IPS-NIHi11 (cell line): ENCODE measurements at regions not wholly inside any gene's neighbourhood (a gene's known extent, or its start where the extent isn't known, plus 50 kb on each side); places are given as distances from the start of the nearest gene placed in this dataset.
"Not testable (repeated sequence)": the region's sequence is repeated elsewhere in the genome, so short reads cannot be mapped to it uniquely, and the experiment has no call there.

Experiments used
- DNase-seq: peaks from one replicate; pipeline ENCODE4 v3.0.0; 2012; ENCODE audit warnings: mixed read lengths, low spot score

DNA sequence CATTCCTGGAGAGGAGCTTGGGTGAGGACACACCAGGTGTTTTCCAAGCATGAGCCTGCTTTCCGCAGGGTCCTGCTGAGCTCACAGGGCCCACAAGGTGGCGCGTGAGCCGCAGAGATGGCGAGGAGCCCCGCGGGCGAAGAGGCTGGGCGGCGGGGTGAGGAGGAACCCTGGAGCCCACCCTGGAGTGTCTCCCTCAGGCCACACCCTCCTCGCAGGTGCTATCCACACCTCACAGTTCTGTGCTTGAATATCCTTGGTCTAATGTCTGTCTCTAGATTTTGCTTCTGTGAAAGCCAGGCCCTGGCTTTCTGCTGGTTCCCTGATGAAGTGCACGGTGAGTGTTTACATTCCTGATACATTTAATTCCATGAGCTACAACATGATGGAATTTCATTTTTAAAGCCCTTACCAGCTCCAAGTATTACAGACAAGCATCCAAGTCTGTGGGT, 433.6 kb downstream of the ACTR3B start:
- DNase-seq: peak; percentile 70

DNA sequence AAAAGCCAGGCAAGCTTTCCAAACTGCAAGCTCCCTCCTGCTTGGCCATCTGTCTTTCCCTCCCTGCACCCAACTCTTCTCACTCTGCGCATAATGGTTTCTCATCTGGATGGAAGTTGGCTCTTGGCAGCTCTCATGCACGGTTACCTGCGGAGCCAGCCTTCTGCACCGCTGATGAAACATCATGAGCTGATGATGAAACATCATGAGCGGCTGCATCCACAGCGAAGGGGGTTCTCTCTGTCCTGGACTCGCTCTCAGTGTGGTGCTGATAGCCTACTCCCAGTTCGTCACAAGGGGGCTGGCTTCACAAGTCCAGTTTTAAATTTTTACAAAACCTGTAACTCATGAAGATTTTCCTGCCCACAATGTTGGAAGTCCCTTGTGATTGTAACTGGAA, 457.5 kb downstream of the ACTR3B start:
- DNase-seq: no peak

DNA sequence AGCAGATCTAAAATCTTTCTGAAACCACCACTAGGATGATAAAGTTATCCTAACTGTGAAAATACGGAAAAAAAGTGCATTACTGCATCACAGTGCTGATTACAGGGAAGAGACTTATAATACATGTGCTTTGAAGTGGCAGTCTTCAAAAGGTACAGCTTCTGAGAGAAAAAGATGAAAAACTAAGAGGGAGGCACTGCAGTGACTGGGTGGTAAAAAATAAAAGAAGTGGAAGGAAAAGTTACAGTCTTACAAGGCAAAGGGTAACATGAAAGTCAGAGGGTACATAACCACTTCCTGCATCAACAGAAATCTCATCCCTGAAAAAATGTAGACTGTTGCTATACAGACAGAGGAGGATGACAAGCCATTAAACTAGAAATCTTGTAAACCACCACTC, 465.3 kb downstream of the ACTR3B start:
- no peak for DNase-seq

DNA sequence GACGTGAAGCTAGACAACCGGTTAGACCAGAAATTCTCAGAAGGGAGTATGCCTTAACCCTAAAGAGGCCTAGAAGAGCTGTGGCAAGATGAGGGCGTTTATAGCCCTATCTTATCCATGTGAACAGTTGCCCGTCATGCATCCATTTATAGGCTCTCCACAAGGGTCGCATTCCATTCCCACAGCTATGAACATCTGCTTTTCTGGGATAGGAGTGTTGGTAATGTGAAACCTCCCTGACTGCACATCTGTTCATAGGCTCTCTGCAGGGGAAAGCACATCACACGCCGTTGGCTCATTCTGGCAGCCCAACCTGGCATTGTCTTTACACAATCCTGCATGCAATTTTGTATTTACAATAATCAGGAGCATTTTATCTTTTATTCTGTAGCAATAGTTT, 485.6 kb downstream of the ACTR3B start:
- DNase-seq: not testable (repeated sequence)

GRCh38 chr7:153245809-153246208, 486.3 kb downstream of the ACTR3B start:
- no peak for DNase-seq

GRCh38 chr7:153247926-153248325, 488.4 kb downstream of the ACTR3B start:
- DNase-seq: no peak

DNA sequence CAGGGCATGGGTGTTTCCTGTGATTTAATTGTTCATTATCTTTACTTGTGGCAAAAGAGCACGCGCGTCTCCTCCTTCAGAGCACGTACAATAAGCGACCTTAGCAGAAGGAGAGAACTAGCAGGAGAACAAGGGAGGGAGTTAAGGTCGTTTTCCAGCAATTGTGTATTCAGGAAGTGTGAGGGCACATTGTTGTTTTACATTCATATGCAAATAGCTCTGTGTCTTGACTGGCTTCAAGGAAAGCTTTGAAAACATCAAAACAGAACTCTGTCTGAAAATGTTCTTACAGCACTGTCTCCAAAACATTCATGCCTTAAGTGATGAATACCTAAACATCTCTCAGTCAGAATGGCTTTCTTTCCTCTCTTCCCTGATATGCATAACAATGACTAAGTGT, 499.1 kb downstream of the ACTR3B start:
- DNase-seq: no peak

GRCh38 chr7:153276394-153276793, 516.8 kb downstream of the ACTR3B start:
- no peak for DNase-seq

- no peak for DNase-seq
Measured at GRCh38 chr7:153286763-153287162, 527.2 kb downstream of the ACTR3B start.

GRCh38 chr7:153290066-153290465, 530.5 kb downstream of the ACTR3B start:
- DNase-seq: no peak

DNA sequence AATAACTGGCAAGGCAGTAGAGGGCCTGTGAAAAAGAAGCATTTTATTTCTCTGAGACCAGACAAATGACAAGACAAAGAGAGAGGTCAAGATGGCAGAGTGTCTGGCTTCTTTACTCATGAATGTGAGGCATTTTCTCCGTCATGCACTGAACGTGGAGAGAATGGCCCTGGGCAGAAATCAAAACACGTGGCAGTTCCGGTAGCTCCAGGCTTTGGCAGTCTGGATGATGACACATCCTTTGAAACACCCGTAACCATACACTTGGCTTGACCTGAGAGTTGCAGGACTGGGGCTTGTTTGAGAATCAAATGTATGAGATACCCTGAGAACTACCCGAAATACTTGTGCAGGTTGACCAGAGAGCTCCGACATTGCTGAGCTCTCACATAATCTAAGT, 537.6 kb downstream of the ACTR3B start:
- DNase-seq: no peak

DNA sequence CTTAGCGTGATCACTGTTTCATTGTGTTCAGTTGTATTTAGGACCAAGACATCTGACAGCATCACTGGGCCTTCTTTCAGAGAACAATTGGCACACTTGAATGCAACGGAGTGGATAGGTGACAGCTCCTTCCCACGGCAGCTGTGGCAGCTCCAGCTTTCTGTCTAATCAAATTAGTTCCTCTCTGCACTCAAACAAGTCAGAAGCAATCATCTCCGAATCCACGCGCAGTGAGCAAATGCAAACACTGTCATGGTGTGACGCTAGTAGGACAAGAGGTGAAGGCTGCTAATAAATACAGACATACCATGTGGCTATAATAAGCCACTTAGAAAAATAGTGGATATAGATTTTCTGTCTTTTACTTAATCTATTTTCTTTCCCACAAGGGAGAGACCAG, 542.4 kb downstream of the ACTR3B start:
- no peak for DNase-seq

- DNase-seq: no peak
Measured at GRCh38 chr7:153320005-153320404, 560.5 kb downstream of the ACTR3B start.

- DNase-seq: no peak
Measured at GRCh38 chr7:153320681-153321080, 561.1 kb downstream of the ACTR3B start.

- DNase-seq: no peak
Measured at GRCh38 chr7:153322991-153323390, 563.4 kb downstream of the ACTR3B start.

DNA sequence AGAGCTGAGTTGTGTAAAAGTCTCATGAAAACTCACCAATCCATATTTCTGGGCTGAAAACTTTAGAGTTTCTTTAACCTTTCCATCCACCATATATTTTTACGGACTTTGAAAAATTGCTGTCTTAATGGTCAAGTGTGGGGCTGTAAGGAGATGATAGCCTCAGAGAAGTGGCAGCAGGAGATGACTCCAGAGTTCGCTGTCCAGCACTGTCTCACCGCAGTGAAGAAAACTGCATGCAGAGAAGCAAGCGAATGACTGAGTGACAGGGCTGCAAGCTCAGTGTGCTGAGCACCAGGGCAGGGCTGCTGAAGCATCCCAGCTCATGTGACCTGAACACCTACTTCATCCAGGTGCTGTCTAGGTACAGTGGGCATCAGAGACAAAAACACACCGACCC, 564.5 kb downstream of the ACTR3B start:
- DNase-seq: no peak

GRCh38 chr7:153327683-153328082, 568.1 kb downstream of the ACTR3B start:
- no peak for DNase-seq

GRCh38 chr7:153331427-153331826, 571.9 kb downstream of the ACTR3B start:
- DNase-seq: no peak

GRCh38 chr7:153354071-153354470, 594.5 kb downstream of the ACTR3B start:
- DNase-seq: no peak

GRCh38 chr7:153370092-153370491, 610.5 kb downstream of the ACTR3B start:
- DNase-seq: no peak

GRCh38 chr7:153380636-153381035, 621.1 kb downstream of the ACTR3B start:
- no peak for DNase-seq

- DNase-seq: peak; percentile 64
Measured at GRCh38 chr7:153381275-153382040, 621.9 kb downstream of the ACTR3B start.

DNA sequence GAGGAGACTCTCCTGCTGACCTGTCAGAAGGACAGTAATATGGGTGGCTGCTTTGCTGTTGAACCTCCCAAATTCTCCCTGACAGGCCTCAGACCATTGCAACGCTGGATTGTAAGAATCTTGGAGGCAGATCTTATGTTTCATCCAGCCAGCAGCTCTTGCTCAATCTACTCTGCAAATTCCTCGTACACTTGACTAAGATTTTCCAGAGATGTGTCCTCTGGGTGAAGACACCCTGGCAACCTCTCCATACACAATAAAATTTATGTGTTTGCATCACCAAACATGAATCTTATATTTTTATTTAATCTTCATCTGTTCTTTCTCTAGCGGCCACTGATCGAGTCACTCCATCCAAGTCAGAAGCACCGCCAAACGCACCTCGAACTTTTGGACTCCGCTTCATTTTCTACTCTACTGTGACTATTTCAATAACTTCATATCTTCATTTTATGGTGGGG, 623.1 kb downstream of the ACTR3B start:
- no peak for DNase-seq

- no peak for DNase-seq
Measured at GRCh38 chr7:153383781-153384180, 624.2 kb downstream of the ACTR3B start.
